ENCODE measurements at regions not wholly inside any gene's neighbourhood (a gene's known extent, or its start where the extent isn't known, plus 50 kb on each side); places are given as distances from the start of the nearest gene placed in this dataset.

DNA sequence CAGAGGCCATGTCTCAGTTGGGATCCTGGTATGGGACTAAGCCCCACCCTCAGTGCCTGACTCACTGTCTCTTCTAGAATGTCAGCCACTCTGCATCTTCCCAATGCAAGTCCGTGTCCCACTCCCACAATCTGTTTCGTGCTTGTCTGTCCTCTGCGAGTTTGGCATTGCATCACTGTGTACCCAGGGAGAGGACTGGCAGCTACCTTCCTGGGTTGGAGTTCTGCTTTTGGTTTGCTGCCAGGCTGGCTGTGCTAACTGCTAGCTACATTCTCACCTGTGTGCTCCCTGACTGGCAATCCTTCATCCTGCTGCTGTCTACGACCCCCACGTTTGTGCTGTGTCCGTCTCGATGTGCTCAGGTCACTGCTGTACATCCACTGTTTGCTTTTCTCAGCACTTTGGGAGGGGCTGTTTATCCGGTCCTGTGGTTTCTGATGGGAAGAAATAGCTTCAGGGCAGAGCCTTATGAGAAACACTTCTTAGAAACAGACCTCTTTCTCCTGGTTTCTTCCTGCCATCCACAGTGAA, 56.0 kb upstream of the GLI3 start:
- H3K4me1 Mint-ChIP-seq = peaks cover 4% of the 10 kb centered on the region
- H3K27ac Mint-ChIP-seq (ENCODE audit: unreplicated experiment) = no peak overlapping the region
- no peak for TF ChIP-seq CTCF (conservative IDR thresholded peaks at IDR 0.05)
- H3K36me3 Mint-ChIP-seq (ENCODE audit: low read depth) = no peaks in the 10 kb centered on the region
- H3K4me3 Mint-ChIP-seq = no peak overlapping the region
- H3K9me3 Mint-ChIP-seq = no peaks in the 10 kb centered on the region
- no peak for DNase-seq (ENCODE audit: low read depth, low spot score)
- no peaks in the 10 kb centered on the region for H3K27me3 Mint-ChIP-seq (ENCODE audit: low read depth)

DNA sequence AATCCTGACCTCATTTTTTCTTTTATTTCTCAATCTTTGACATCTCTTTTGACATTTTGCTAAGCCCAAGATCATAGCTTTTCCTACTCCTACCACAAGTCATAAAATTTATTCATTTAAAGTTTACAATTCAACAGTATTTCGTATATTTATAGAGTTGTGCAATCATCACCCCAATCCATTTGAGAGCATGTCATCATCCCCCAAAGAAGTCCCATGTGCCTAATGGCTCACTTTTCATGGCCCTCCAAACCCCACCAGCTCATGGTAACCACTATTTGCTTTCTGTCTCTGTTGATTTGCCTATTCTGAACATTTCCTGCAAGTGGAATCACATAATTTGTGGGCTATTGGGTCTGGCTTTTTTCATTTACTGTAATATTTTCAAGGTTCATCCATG, 52.5 kb upstream of the GLI3 start:
- H3K27me3 Mint-ChIP-seq (ENCODE audit: low read depth) = no peaks in the 10 kb centered on the region

More for the DNA sequence above, 52.5 kb upstream of the GLI3 start:
- Mint-ChIP-seq H3K4me1 (peaks cover 4% of the 10 kb centered on the region), H3K27ac (ENCODE audit: unreplicated experiment) (no peak overlapping the region), H3K4me3 (no peak overlapping the region), H3K36me3 (ENCODE audit: low read depth) (no peaks in the 10 kb centered on the region), H3K9me3 (no peaks in the 10 kb centered on the region)
- no peak for TF ChIP-seq CTCF (conservative IDR thresholded peaks at IDR 0.05)
- DNase-seq (ENCODE audit: low read depth, low spot score) = no peak
